ENCODE measurements at regions not wholly inside any gene's neighbourhood (a gene's known extent, or its start where the extent isn't known, plus 50 kb on each side); places are given as distances from the start of the nearest gene placed in this dataset.

DNA sequence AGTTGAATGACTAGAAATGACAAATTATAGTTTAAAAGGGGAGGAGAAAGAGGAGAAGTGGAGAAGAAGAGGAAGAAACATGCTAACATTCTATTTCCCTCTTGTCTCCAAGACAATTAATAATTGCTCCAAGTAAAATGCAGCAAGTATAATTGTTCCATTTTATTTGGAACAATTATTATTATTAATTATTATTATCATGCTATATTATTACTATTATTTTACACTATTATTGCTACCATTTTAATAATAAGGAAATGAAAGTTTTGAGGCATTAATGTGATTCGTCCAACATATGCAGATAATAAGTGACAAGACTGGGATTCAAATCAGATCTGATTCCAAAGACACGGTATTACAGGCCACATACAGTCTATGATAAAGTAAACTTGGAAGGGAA, 293.6 kb upstream of the ZC3H12C start:
- no peak for DNase-seq (ENCODE audit: low read depth in 2 of 2)

DNA sequence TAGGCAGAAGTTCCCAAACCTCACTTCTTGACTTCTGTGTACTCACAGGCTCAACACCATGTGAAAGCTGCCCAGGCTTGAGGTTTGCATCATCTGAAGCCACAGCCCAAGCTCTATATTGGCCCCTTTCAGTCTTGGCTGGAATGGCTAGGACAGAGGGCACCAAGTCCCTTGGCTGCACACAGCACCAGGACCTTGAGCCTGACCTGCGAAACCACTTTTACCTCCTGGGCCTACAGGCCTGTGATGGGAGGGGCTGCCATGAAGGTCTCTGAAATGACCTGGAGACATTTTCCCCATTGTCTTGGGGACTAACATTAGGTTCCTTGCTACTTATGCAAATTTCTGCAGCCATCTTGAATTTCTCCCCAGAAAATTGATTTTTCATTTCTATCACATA, 288.3 kb upstream of the ZC3H12C start:
- no peak for DNase-seq (ENCODE audit: low read depth in 2 of 2)

DNA sequence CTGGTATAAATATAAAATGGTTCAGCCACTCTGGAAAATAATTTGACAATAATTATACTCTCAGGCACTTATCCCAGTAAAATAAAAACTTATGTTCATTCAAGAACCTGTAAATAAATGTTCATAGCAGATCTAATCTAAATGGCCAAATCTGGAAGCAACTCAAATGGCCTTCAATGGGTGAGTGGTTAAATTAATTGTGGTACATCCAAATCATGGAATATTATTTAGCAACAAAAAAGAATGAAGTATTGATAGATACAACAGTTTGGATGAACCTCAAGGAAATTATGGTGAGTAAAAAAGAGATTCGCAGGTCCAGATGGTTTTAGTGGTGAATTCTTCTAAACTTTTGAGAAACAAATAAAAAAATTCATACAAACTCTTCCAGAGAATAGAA, 287.0 kb upstream of the ZC3H12C start:
- no peak for DNase-seq (ENCODE audit: low read depth in 2 of 2)

DNA sequence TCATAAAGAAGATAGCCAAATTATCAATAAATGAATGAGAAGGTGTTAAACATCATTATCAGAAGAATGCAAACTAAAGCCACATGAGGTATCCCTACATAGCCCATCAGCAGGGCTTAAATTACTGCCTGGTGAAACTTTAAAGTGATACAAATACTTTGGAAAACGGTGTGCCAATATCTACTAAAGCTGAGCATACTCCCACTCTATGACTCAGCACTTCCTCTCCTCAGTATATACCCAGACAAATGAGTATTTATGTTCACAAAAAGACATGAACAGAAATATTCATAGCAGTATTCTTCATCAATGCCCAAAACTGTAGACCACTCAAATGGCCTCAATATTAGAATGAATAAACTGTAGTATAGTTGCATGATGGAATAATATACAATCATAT, 284.6 kb upstream of the ZC3H12C start:
- DNase-seq (ENCODE audit: low read depth in 2 of 2): no peak

GRCh38 chr11:109814824-109815223, 278.4 kb upstream of the ZC3H12C start:
- no peak for DNase-seq (ENCODE audit: low read depth in 2 of 2)

DNA sequence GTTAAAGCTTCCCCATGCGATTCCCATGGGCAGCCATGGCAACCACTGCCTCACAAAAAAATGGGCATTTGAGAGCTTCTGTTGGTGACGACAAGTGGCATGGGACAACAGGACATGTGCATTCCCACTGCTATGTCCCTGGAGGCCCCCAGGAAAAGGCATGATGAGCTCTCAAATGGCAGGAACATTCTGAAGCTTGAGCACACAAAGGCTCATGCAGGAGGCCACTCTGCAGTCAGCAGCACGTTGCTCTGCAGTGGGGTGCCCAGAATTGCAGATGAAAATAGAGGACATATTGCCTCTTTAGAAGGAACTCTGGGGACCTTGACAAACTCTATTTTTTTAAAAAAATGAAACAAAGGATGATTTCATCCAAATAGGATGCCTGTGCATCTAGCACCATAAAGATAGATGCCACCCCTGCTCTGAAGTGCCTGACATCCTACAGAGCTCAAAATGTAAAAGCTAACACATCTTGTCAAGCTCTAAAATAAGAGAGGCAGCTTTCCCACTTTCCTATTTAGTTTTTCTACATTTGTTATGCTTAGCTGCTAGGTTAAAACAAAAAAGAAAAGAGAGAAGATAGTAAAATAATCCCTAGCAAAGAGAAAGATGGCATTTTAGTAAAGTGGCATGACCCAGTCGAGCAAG, 277.6 kb upstream of the ZC3H12C start:
- no peak for DNase-seq (ENCODE audit: low read depth in 2 of 2)

DNA sequence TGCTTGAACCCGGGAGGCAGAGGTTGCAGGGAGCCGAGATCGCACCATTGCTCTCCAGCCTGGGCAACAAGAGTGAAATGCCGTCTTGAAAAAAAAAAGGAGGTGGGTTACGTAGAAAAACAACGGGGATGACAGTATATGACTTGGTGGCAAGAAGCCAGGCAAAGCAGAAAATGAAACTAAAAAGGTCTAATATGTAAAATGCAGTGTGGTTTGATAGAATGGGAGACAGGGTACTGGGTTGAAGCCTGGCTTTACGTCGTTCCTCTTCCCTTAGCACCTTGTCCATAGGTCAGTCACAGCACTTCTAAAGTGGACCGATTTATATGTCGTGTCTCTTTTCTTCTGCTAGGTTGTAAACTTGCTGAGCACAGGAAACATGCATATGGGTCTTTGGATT, 274.9 kb upstream of the ZC3H12C start:
- no peak for DNase-seq (ENCODE audit: low read depth in 2 of 2)

- no peak for DNase-seq (ENCODE audit: low read depth in 2 of 2)
Observed at GRCh38 chr11:109819410-109819809, 273.8 kb upstream of the ZC3H12C start.

DNA sequence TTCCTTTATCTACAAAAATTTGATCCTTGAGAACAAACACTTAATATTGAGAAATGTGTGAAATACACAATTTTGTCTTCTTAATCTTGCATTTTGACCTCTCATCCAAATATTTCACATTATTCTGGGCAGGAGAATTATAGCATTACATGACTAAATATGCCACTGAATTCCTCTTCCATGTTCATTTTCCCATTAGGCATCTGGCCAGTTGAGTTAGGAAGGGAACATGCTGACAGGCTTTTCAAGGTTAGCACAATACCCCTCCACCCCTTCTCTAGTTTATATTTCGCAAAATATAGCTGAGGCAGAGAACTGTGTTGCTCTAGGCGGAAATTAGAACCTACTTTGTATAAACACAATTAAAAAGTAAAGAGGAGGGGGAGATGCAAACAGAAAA, 271.7 kb upstream of the ZC3H12C start:
- no peak for DNase-seq (ENCODE audit: low read depth in 2 of 2)

DNA sequence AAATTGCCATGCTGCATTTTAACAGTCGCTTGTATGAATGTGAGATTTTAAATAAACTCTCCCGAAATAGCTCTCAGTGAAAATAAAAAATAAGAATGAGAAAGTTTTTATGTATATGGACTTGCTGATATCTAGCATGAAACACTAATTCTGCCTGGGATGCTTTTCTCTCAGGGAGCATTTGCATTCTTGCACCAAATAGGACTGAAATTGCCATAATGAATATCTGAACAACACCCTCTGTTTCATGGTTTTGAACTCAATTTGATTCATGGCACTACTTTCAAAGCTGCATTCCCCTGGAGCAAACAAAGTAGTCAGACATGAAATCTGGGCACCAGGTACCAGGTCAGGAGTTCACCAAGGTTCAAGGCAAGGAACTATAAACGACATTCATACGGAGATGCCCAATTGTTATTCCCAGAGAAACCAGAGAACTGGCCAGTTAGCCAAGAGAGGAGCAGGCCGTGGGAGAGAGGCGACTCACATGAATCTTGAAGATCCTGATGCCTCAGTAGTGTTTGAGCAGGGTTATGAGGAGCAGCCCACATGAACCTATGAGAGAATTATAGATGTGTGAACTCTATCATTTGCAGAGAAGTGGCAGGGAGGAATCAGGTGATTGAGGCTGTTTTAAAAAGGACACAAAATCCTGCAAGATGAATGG, 270.6 kb upstream of the ZC3H12C start:
- no peak for DNase-seq (ENCODE audit: low read depth in 2 of 2)

GRCh38 chr11:109828387-109828786, 264.8 kb upstream of the ZC3H12C start:
- DNase-seq (ENCODE audit: low read depth in 2 of 2): no peak

DNA sequence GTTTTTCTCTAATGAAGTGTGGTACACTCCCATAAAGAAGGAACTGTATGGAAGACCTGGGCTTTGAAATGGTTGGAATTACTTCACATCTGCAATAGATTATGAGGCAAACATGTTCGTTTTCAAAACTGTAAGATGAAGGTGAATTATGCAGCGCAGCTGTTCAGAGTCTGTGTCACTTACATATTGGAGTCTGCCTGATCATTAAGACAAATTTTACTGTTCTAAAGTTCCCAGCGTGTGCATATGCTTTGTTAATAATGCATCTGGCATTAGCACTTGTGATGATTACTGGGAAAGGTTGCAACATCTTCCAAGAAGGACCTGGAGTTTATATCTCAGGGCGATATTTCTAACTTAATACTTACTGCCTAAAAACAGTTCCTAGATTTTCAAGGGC, 255.2 kb upstream of the ZC3H12C start:
- DNase-seq (ENCODE audit: low read depth in 2 of 2): no peak

DNA sequence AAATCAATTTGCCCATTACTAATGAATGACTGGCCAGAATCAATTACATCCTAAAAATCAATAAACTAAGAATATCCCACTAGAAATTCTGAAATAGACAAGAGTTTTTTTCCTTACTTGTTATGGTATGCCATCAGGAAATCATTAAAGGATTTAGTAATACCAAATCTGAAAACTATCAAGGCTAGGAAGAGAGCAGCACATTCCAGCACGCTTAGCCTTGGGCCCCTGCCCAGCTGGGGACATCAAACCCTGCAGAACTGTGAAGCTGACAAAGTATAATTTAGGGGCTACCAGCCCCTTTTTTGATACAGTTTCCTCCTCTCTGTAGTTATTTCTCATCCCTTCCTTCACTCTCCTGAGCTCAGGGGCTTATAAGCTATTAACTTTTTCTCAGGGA, 247.8 kb upstream of the ZC3H12C start:
- DNase-seq (ENCODE audit: low read depth in 2 of 2): no peak

- DNase-seq (ENCODE audit: low read depth in 2 of 2): no peak
Observed at GRCh38 chr11:109847621-109848020, 245.6 kb upstream of the ZC3H12C start.

GRCh38 chr11:109849051-109849450, 244.1 kb upstream of the ZC3H12C start:
- DNase-seq (ENCODE audit: low read depth in 2 of 2): no peak

DNA sequence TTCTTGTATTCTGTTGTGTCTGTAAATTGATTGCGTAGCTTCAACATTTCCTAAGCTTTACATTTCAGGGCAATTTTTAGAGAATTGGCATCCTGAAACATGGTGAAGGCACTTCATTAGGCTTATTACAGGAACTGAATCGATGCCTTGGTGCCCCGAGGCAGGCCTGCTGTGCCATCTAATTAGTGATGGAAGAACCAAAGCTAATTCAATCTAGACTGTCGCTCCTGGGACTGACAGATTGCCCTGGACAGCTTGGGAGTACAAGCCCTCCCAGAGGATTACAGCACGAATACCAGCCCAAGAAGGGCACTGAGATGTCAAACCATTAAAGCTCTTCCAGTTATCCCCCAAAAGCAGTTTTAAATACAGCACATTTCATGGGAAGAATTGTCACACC, 243.2 kb upstream of the ZC3H12C start:
- DNase-seq (ENCODE audit: low read depth in 2 of 2): no peak

DNA sequence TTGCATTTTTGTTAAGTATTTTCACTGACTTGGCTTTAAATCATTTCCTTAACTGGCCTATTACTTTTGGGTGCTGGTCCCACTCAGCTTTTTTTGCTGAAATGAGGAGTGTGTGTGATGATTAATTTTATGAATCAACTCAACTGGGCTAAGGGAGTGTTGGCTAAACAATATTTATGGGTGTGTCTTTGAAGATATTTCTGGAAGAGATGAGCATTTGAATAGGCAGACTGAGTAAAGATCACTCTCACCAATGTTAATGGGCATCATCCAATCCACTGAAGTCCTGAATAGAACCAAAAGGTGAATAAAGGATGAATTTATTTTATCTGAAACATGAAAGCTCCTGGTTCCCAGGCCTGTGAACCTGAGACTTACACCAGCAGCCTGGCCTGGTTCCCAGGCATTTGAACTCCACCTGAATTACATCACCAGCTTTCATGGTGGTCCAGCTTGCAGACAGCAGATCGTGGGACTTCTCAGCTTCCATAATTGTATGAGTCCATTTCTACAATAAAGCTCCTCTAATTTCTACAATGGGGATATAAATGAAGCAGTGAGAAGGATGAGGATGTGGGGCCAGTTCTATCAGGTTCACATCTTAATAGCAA, 241.3 kb upstream of the ZC3H12C start:
- no peak for DNase-seq (ENCODE audit: low read depth in 2 of 2)

DNA sequence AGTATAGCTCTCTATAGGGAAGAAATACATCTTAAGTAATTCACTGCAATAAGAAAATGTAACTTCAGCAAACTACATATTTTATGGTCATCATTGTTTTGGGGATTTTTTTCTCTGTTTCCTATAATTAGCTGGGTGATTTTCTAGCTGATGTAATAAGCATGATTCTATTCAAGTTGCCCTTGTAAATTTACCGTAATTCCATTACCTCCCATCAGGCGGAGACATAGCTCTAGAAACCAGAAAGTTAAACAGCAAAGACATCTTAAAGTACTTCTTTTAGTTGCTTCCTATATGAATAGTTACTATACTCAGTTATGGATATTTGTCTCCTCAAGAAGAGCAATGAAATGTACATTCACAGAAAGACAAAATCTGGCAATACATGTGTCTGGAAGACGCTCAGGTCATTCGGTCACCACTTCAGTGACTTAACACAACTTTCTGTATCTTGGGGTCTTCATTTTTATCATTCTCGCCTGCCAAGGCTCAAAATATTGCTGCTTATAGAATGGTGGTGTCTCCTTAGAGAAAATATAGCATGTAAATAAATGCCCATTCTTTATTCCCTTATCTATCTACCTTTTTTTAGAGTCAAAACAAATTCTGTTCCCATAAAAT, 239.9 kb upstream of the ZC3H12C start:
- no peak for DNase-seq (ENCODE audit: low read depth in 2 of 2)

DNA sequence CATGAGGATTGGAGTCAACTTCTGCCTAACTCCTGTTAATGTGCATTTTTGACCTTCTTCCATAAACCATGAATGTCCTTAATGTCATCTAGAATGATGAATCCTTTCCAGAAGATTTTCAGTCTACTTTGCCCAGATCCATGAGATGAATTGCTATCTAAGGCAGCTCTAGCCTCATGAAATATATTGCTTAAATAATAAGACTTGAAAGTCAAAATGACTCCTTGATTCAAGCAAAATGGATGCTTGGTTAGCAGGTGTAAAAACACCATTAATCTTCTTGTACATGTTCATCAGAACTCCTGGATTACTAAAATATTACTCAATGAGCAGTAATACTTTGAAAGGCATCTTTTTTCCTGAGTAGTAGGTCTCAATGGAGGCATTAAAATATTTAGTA, 238.5 kb upstream of the ZC3H12C start:
- no peak for DNase-seq (ENCODE audit: low read depth in 2 of 2)

DNA sequence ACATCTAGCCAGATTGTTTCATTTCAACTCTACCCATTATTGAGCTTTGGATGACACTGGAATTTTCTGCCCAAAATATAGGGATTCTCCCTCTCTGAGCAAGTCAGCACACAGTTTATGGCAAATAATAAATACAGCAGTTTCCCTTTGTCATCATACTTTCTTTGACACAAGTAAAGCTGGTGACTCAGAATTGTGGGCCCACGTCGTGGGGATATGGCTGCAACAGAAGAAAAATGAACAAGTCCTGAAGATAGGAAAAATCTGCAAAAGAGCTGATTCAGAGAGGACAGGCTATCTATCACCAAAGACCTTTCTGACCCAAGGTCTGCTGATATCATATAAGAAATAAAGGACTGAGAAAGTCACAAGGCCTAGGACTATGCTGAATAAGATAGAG, 236.3 kb upstream of the ZC3H12C start:
- DNase-seq (ENCODE audit: low read depth in 2 of 2): no peak

DNA sequence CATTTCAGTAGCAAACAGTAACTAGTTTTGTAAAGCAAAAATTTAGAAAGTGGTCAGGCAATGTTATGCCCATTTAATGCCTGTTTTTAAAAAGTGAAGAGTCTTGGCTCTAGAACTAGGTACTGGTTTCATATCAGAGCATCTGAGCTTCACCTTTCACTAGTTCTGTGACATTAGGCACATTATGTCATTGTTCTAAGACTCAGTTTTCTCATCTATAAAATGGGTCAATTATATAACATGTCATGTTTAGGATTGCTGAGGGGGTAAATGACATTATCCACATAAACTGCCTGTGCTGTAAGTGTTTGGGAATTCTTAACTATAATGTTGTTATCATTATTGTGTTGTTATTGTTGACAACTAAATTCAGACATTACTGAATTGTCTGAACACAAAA, 235.6 kb upstream of the ZC3H12C start:
- no peak for DNase-seq (ENCODE audit: low read depth in 2 of 2)

- DNase-seq (ENCODE audit: low read depth in 2 of 2): no peak
Observed at GRCh38 chr11:109858152-109858551, 235.0 kb upstream of the ZC3H12C start.
